RWPE1 (cell line): ENCODE measurements at regions not wholly inside any gene's neighbourhood (a gene's known extent, or its start where the extent isn't known, plus 50 kb on each side); places are given as distances from the start of the nearest gene placed in this dataset.
A peak's percentile ranks its signal among the peaks of the same experiment; 100 is the strongest.

Experiments
- CTCF ChIA-PET: fragments of 350-600 bp; sonication (Branson Sonifier 250); formaldehyde crosslinking; extraction: SDS; loops from one replicate; lab custom pipeline; 2021; lab: Yijun Ruan, JAX
- POLR2A ChIA-PET: fragments of 400-600 bp; formaldehyde crosslinking; extraction: SDS; loops from one replicate; lab custom pipeline; 2020; ENCODE audit warnings: antibody characterized with exemption; ENCODE audit not compliant: low non-redundant PET; lab: Yijun Ruan, JAX
- DNase-seq: peaks from one replicate; pipeline ENCODE4 v3.0.0; 2012; ENCODE audit warnings: low spot score
- H3K27ac ChIP-seq: fragments of 450-650 bp; 2 replicates; pipeline ENCODE4 v1.5.1; 2017
- TF ChIP-seq, protein P1 (sequence below): fragments of 450-650 bp; conservative IDR thresholded peaks from 2 replicates; pipeline ENCODE4 v1.5.1; 2017; ENCODE audit warnings: low read depth, mild to moderate bottlenecking

DNA sequence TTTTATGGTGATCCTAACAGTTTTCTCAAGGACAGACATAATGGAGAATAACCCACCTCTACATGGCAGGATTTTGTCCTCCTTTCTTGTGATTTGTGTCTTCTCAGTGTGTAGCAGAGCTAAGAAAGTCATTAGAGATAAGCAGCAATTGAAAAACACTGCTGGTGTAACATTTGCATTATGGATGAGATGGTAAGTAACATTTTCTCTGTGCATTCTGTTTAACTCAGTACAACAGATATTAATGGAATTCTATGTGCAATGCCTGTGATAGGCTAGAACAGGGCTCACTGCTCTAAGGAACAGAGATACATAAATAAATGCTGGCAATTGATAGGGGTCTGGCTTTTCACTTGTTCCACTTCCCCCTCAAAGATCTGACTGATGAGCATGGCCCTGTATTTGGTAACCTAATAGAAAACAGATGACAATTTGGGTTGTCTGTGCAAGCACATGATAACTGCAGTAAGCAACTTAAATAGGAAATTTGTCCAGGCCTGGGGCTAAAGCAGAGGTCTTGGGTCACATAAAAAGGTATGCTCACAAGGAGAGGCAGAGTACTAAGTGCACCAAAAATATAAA lies 560.3 kb upstream of the POM121L12 start:
- H3K27ac ChIP-seq = no peak overlapping the region
- ChIA-PET CTCF (interaction anchor here (0.6 kb wide), 2 partner anchors 100 to 123 kb away, joined by 3 to 5 read pairs; no protein-coding TSS in a partner anchor), POLR2A (no interaction called here)
- TF ChIP-seq, protein P1, sequence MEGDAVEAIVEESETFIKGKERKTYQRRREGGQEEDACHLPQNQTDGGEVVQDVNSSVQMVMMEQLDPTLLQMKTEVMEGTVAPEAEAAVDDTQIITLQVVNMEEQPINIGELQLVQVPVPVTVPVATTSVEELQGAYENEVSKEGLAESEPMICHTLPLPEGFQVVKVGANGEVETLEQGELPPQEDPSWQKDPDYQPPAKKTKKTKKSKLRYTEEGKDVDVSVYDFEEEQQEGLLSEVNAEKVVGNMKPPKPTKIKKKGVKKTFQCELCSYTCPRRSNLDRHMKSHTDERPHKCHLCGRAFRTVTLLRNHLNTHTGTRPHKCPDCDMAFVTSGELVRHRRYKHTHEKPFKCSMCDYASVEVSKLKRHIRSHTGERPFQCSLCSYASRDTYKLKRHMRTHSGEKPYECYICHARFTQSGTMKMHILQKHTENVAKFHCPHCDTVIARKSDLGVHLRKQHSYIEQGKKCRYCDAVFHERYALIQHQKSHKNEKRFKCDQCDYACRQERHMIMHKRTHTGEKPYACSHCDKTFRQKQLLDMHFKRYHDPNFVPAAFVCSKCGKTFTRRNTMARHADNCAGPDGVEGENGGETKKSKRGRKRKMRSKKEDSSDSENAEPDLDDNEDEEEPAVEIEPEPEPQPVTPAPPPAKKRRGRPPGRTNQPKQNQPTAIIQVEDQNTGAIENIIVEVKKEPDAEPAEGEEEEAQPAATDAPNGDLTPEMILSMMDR = no peak
- DNase-seq = no peak

DNA sequence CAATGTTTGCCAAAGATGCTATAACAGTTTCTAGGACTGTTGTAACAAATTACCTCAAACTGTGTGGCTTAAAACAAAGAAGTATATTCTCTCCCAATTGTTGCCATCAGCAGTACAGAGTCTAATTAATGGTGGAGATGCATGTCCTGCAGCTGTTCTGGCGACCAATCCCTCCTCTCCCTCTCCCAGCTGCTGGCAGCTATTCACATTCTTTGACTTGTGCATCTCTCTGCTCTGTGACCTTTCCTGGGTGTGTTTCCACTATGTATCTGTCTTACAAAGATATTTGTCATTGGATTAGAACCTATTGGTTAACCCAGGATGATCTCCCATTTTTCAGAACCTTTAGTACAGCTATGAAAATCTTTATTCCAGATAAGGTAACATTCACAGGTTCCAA lies 561.7 kb upstream of the POM121L12 start:
- TF ChIP-seq, protein P1 = no peak
- ChIA-PET POLR2A (no interaction called here), CTCF (no interaction called here)
- H3K27ac ChIP-seq = no peak overlapping the region
- DNase-seq = no peak

DNA sequence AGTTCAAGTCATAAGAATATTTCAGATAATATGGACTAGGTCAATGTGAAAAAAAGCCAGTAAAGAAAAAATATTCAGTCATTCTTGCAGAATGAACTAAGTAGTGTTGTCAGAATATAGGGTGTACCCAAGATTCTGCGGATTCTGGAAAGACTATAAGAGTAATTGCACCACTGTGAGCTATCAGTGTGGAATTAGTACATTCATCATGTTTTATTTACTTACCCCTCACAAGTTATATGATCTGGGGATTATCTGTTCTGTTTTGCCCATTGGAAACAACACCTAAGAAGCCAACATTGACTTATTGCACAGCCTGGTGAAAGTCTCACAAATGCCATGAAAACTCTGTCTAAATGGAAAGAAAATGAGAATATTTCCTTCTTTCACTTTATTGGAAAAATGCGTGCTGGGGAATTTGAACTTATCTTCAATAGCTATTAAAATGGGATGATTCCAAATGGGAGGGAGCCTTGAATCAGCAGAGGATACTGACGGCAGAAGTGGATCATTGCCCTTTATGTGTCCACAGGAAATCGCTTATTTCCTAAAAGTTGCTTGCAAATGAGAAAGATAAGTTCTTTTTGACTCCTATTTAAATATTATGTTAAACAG lies 563.3 kb upstream of the POM121L12 start:
- DNase-seq = no peak
- no peak overlapping the region for H3K27ac ChIP-seq
- TF ChIP-seq, protein P1 = no peak
- ChIA-PET CTCF (interaction anchor here (0.6 kb wide), 1 partner anchor 1594 kb away, joined by 4 read pairs; no protein-coding TSS in a partner anchor), POLR2A (no interaction called here)

DNA sequence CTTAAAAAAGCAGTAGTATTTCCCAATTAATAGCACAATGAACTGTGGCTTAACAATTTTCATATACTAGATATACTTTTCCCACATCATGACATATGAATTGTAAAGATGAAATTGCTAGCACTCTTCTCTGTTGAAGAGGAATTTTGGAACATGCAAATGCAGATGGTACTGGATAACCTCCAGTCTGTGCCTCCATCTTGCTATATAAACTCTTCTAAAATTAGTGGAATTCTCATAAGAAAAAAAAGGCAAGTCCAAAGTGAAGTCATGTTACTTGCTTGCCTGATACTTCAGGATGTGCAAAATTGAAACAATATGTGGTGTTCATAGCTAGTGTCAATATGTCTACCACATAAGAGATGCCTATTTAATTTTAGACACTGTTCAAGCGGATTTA lies 570.2 kb upstream of the POM121L12 start:
- no peak overlapping the region for H3K27ac ChIP-seq
- TF ChIP-seq, protein P1 = no peak
- DNase-seq = no peak
- ChIA-PET CTCF (no interaction called here), POLR2A (no interaction called here)

DNA sequence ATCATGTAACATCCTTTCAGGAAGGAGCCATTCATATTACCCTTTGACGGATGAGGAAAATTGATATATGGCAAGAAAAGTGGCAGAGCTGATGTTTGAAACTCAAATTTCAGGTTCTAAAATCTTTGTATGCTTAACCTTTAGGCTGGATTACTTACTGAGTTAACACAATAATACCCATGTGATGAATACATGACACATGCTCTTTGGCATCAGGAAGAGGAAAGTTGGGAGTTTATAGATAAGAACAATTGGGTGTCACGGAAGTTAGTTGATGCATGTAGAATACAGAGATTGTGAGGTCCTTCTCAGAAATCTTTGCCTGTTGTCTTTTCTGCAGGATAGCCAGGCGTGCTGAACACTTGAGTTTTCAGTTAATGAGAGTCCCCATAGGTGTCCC lies 572.1 kb upstream of the POM121L12 start:
- DNase-seq = peak; percentile 5
- ChIA-PET POLR2A (no interaction called here), CTCF (interaction anchor here (0.6 kb wide), 1 partner anchor 236 kb away, joined by 5 read pairs; no protein-coding TSS in a partner anchor)
- TF ChIP-seq, protein P1 = no peak
- no peak overlapping the region for H3K27ac ChIP-seq

DNA sequence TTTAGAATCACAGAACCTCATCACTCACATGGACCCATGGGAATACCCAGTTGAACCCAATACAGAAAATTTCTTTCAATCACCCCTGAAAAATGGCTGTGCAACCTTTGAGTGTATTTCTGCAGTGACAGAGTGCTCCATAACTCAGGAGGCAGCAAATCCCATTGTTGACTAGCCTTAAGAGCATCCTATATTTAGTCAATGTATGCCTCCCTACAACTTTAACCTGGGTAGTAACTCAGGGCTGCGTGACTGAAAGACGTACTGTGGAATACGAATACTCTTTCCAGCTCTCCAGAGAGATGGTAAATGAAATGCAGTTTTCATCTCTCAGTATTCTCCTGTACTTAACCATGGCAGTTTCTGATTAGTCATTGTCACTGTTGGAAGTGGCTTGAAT lies 573.0 kb upstream of the POM121L12 start:
- TF ChIP-seq, protein P1 = no peak
- ChIA-PET POLR2A (no interaction called here), CTCF (interaction anchor here (0.7 kb wide), 1 partner anchor 543 kb away, joined by 3 read pairs; no protein-coding TSS in a partner anchor)
- DNase-seq = no peak
- no peak overlapping the region for H3K27ac ChIP-seq
